Trophoblast cell (in vitro differentiated cells and primary cell): ENCODE measurements at regions not wholly inside any gene's neighbourhood (a gene's known extent, or its start where the extent isn't known, plus 50 kb on each side); places are given as distances from the start of the nearest gene placed in this dataset.
A peak's percentile ranks its signal among the peaks of the same experiment; 100 is the strongest.

ENCODE experiments used
- DNase-seq, 2 donors: peaks; one replicate each; pipeline ENCODE4 v3.0.0-alpha.2; 2016
- H2AFZ ChIP-seq: 2 replicates; pipeline ENCODE4 v1.6.1; 2013; ENCODE audit warnings: low read length, moderate library complexity, mild to moderate bottlenecking; ENCODE audit not compliant: insufficient read depth, poor library complexity
- H2AK5ac ChIP-seq: 2 replicates; pipeline ENCODE4 v1.6.1; 2013; ENCODE audit warnings: mild to moderate bottlenecking, low read length
- H2BK120ac ChIP-seq: 2 replicates; pipeline ENCODE4 v1.6.1; 2013; ENCODE audit warnings: low read length, mild to moderate bottlenecking, moderate library complexity; ENCODE audit not compliant: insufficient read depth, poor library complexity
- H2BK12ac ChIP-seq: 2 replicates; pipeline ENCODE4 v1.6.1; 2013; ENCODE audit warnings: mild to moderate bottlenecking, low read length, moderate library complexity
- H2BK5ac ChIP-seq: 2 replicates; pipeline ENCODE4 v1.6.1; 2013; ENCODE audit warnings: low read length, low read depth, moderate library complexity, mild to moderate bottlenecking; ENCODE audit not compliant: poor library complexity
- H3K14ac ChIP-seq: 2 replicates; pipeline ENCODE4 v1.6.1; 2013; ENCODE audit warnings: mild to moderate bottlenecking, low read length
- H3K18ac ChIP-seq: 2 replicates; pipeline ENCODE4 v1.6.1; 2013; ENCODE audit warnings: mild to moderate bottlenecking, low read length
- H3K23ac ChIP-seq: 2 replicates; pipeline ENCODE4 v1.6.1; 2013; ENCODE audit warnings: low read length
- H3K27ac ChIP-seq: 2 replicates; pipeline ENCODE4 v1.5.1; 2013; ENCODE audit warnings: low read depth, mild to moderate bottlenecking, inconsistent platforms, low read length, moderate library complexity
- H3K27me3 ChIP-seq: 2 replicates; pipeline ENCODE4 v1.6.1; 2013; ENCODE audit warnings: inconsistent platforms, mild to moderate bottlenecking, low read length, moderate library complexity; ENCODE audit not compliant: insufficient read depth
- H3K36me3 ChIP-seq, 2 experiments: 1 replicate in 1 of 2; 2 replicates in 1 of 2; pipeline ENCODE4 v1.6.1; 2013; ENCODE audit warnings: low read length in 2 of 2, mild to moderate bottlenecking in 2 of 2, moderate library complexity in 1 of 2; ENCODE audit not compliant: insufficient read depth in 2 of 2, control insufficient read depth in 1 of 2
- H3K4ac ChIP-seq: 2 replicates; pipeline ENCODE4 v1.6.1; 2013; ENCODE audit warnings: low read depth, mild to moderate bottlenecking, low read length, moderate library complexity
- H3K4me1 ChIP-seq, 2 experiments: 1 replicate in 1 of 2; 2 replicates in 1 of 2; pipeline ENCODE4 v1.6.1; 2013; ENCODE audit warnings: low read length in 2 of 2, mild to moderate bottlenecking in 2 of 2, moderate library complexity in 1 of 2; ENCODE audit not compliant: insufficient read depth in 2 of 2, control insufficient read depth in 1 of 2
- H3K4me2 ChIP-seq: 2 replicates; pipeline ENCODE4 v1.6.1; 2013; ENCODE audit warnings: inconsistent platforms, mild to moderate bottlenecking, low read length, moderate library complexity
- H3K4me3 ChIP-seq: 2 replicates; pipeline ENCODE4 v1.5.1; 2013; ENCODE audit warnings: mild to moderate bottlenecking, low read depth, low read length, inconsistent platforms
- H3K79me1 ChIP-seq: one replicate; pipeline ENCODE4 v1.6.1; 2013; ENCODE audit warnings: low read length
- H3K79me2 ChIP-seq: 2 replicates; pipeline ENCODE4 v1.6.1; 2013; ENCODE audit warnings: low read length, mild to moderate bottlenecking; ENCODE audit not compliant: control insufficient read depth, insufficient read depth, poor library complexity
- H3K9ac ChIP-seq: 2 replicates; pipeline ENCODE4 v1.6.1; 2013; ENCODE audit warnings: mild to moderate bottlenecking, low read length
- H3K9me3 ChIP-seq: 2 replicates; pipeline ENCODE4 v1.6.1; 2013; ENCODE audit warnings: low read depth, mild to moderate bottlenecking, control low read depth, inconsistent platforms, low read length; ENCODE audit not compliant: insufficient read depth
- H4K12ac ChIP-seq: 2 replicates; pipeline ENCODE4 v1.6.1; 2013; ENCODE audit warnings: low read depth, mild to moderate bottlenecking, low read length, moderate library complexity
- H4K8ac ChIP-seq: 2 replicates; pipeline ENCODE4 v1.6.1; 2013; ENCODE audit warnings: low read depth, mild to moderate bottlenecking, low read length, moderate library complexity
- H4K91ac ChIP-seq: one replicate; pipeline ENCODE4 v1.6.1; 2013; ENCODE audit warnings: low read depth, mild to moderate bottlenecking, low read length, moderate library complexity
- WGBS: extraction: QIAGEN DNeasy Blood & Tissue Kit; methylation state at CpG from one replicate; pipeline ENCODE4 v1.1.7; 2013; ENCODE audit warnings: missing lambda C conversion rate; ENCODE audit not compliant: insufficient read length, insufficient coverage; ENCODE audit errors: extremely low coverage; 5-methylcytosine and 5-hydroxymethylcytosine counted together

DNA sequence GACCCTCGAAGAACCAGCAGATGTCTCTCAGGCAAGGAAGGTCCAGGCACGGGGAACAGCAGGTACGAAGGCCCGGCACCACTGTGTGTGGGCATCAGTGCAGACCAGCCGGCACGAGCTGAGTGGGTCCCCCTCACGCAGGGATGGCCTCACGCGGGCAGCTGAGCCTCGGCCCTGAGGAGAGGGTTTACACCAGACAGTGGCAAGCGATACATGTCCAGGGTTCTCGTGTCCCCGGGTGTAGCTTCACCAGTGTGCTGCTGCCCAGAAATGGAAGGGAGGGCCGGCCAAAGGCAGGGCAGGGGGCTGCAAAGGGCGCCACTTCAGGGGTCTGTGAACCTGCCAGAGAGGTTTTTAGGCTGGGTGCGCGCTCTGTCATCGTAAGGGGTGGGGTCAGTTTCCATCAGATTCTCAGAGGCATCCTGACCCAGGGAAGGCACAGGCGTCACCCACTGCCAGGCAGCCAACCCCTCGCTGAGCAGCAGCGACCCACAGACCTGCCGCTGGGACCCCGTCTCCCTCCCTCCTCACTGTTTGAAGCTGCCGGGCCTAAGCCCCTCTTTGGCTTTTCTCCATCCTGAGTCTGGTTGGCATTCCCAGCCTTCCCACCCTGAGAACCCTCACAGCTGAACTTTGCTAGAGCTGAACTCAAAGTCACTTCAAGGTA, 107.0 kb downstream of the CPZ start:
- Histone ChIP-seq H3K79me2 (no peaks in the 10 kb centered on the region), H3K18ac (no peak overlapping the region), H3K4ac (no peak overlapping the region), H3K27ac (no peak overlapping the region), H4K12ac (no peak overlapping the region), H4K8ac (no peak overlapping the region), H2BK5ac (no peak overlapping the region), H3K9ac (no peak overlapping the region), H3K27me3 (no peaks in the 10 kb centered on the region), H3K4me2 (no peak overlapping the region), H2BK12ac (no peak overlapping the region), H3K23ac (no peak overlapping the region), H3K79me1 (no peaks in the 10 kb centered on the region), H3K9me3 (peaks cover 7% of the 10 kb centered on the region), H3K36me3 (no peaks in the 10 kb centered on the region), H3K4me3 (no peak overlapping the region), H2AFZ (no peak overlapping the region), H3K14ac (no peak overlapping the region), H4K91ac (no peak overlapping the region), H2BK120ac (no peak overlapping the region), H2AK5ac (no peak overlapping the region), H3K4me1 (no peaks in the 10 kb centered on the region)
- no CpG with 5 or more reads among the region's 24 CpGs for WGBS
- DNase-seq, result no peak

DNA sequence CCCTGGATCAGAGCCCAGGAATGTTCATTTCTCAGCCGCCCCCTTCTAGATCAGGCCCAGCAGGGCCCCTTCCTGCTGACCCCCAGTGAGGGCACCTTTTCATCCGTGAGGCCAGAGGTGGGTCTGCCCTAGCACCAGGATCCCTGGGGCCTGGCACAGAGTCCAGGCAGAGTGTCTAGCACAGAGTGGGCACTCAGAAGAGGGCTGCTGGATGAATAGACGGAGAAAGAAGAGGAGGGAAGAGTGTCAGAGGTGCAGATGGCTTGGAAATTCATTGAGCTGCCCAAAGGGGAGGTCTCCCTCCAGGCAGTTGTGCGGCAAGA, 106.5 kb downstream of the CPZ start:
- Histone ChIP-seq H3K36me3 (no peaks in the 10 kb centered on the region), H3K18ac (no peak overlapping the region), H2AK5ac (no peak overlapping the region), H2BK120ac (no peak overlapping the region), H3K9ac (no peak overlapping the region), H2BK12ac (no peak overlapping the region), H4K8ac (no peak overlapping the region), H3K79me2 (no peaks in the 10 kb centered on the region), H3K27ac (no peak overlapping the region), H3K4me1 (no peaks in the 10 kb centered on the region), H3K9me3 (peaks cover 7% of the 10 kb centered on the region), H3K14ac (no peak overlapping the region), H3K79me1 (no peaks in the 10 kb centered on the region), H2AFZ (no peak overlapping the region), H3K23ac (no peak overlapping the region), H3K4ac (no peak overlapping the region), H4K91ac (no peak overlapping the region), H2BK5ac (no peak overlapping the region), H3K4me3 (no peak overlapping the region), H3K4me2 (no peak overlapping the region), H4K12ac (no peak overlapping the region), H3K27me3 (no peaks in the 10 kb centered on the region)
- no CpG with 5 or more reads among the region's 4 CpGs for WGBS
- DNase-seq, result no peak

GRCh38 chr4:8698341-8699062, 105.9 kb downstream of the CPZ start:
- Histone ChIP-seq H2BK12ac (no peak overlapping the region), H2BK5ac (no peak overlapping the region), H3K9ac (no peak overlapping the region), H2AK5ac (no peak overlapping the region), H3K9me3 (peaks cover 7% of the 10 kb centered on the region), H3K79me2 (no peaks in the 10 kb centered on the region), H2AFZ (no peak overlapping the region), H4K12ac (no peak overlapping the region), H3K4me1 (no peaks in the 10 kb centered on the region), H4K91ac (no peak overlapping the region), H2BK120ac (no peak overlapping the region), H3K4me3 (no peak overlapping the region), H4K8ac (no peak overlapping the region), H3K18ac (no peak overlapping the region), H3K4ac (no peak overlapping the region), H3K14ac (no peak overlapping the region), H3K27ac (no peak overlapping the region), H3K36me3 (no peaks in the 10 kb centered on the region), H3K79me1 (no peaks in the 10 kb centered on the region), H3K4me2 (no peak overlapping the region), H3K27me3 (no peaks in the 10 kb centered on the region), H3K23ac (no peak overlapping the region)
- no CpG with 5 or more reads among the region's 20 CpGs for WGBS
- DNase-seq, result no peak

- no peak overlapping the region for H3K9ac ChIP-seq
- H3K36me3 ChIP-seq, result no peaks in the 10 kb centered on the region
- no peak overlapping the region for H3K4me2 ChIP-seq
- no peaks in the 10 kb centered on the region for H3K4me1 ChIP-seq
- no peak overlapping the region for H2AK5ac ChIP-seq
- H3K18ac ChIP-seq, result no peak overlapping the region
- no peak overlapping the region for H3K4ac ChIP-seq
- H2AFZ ChIP-seq, result no peak overlapping the region
- peak overlapping the region; percentile 20 for H3K4me3 ChIP-seq
- no peak overlapping the region for H2BK12ac ChIP-seq
- no peak overlapping the region for H2BK120ac ChIP-seq
- no peak overlapping the region for H3K23ac ChIP-seq
- H3K27ac ChIP-seq, result no peak overlapping the region
- DNase-seq, result no peak
- no peak overlapping the region for H4K12ac ChIP-seq
- no peaks in the 10 kb centered on the region for H3K79me2 ChIP-seq
- no peaks in the 10 kb centered on the region for H3K27me3 ChIP-seq
- H3K9me3 ChIP-seq, result peaks cover 7% of the 10 kb centered on the region
- H3K79me1 ChIP-seq, result no peaks in the 10 kb centered on the region
- H4K8ac ChIP-seq, result no peak overlapping the region
- H2BK5ac ChIP-seq, result no peak overlapping the region
- H3K14ac ChIP-seq, result no peak overlapping the region
- no peak overlapping the region for H4K91ac ChIP-seq
- no CpG with 5 or more reads among the region's 7 CpGs for WGBS
These were observed 105.3 kb downstream of the CPZ start for GRCh38 chr4:8697826-8698225.
